AG09309 (cell line): ENCODE measurements at regions not wholly inside any gene's neighbourhood (a gene's known extent, or its start where the extent isn't known, plus 50 kb on each side); places are given as distances from the start of the nearest gene placed in this dataset.
A peak's percentile ranks its signal among the peaks of the same experiment; 100 is the strongest.

Experiments
- DNase-seq: peaks from one replicate; pipeline ENCODE4 v3.0.0-alpha.2; 2010; ENCODE audit warnings: low read depth
- H3K4me3 ChIP-seq: 2 replicates; pipeline ENCODE4 v1.5.1; 2011; ENCODE audit warnings: mild to moderate bottlenecking, low read depth, low read length, moderate library complexity; ENCODE audit not compliant: control insufficient read depth
- CTCF ChIP-seq: IDR thresholded peaks from 2 replicates; pipeline ENCODE4 v1.5.1; 2011; ENCODE audit warnings: mild to moderate bottlenecking, low read depth, low read length, inconsistent platforms; ENCODE audit not compliant: insufficient read depth, control insufficient read depth; ENCODE audit errors: missing control alignments

GRCh38 chr4:124331781-124332180 is 380.8 kb downstream of the ANKRD50 start:
- H3K4me3 ChIP-seq = no peak overlapping the region
- DNase-seq = no peak
- TF ChIP-seq CTCF = no peak

GRCh38 chr4:124333466-124333865 is 379.1 kb downstream of the ANKRD50 start:
- no peak for TF ChIP-seq CTCF
- H3K4me3 ChIP-seq = no peak overlapping the region
- DNase-seq = no peak

- DNase-seq = peak; percentile 80
- no peak overlapping the region for H3K4me3 ChIP-seq
- TF ChIP-seq CTCF = peak; percentile 56
Observed at GRCh38 chr4:124334119-124334518, 378.4 kb downstream of the ANKRD50 start.

GRCh38 chr4:124337874-124338273 is 374.7 kb downstream of the ANKRD50 start:
- TF ChIP-seq CTCF = no peak
- H3K4me3 ChIP-seq = no peak overlapping the region
- DNase-seq = no peak

GRCh38 chr4:124343661-124344171 is 368.8 kb downstream of the ANKRD50 start:
- no peak overlapping the region for H3K4me3 ChIP-seq
- no peak for DNase-seq
- TF ChIP-seq CTCF = no peak

GRCh38 chr4:124372916-124373315 is 339.6 kb downstream of the ANKRD50 start:
- no peak overlapping the region for H3K4me3 ChIP-seq
- TF ChIP-seq CTCF = no peak
- no peak for DNase-seq

- H3K4me3 ChIP-seq = no peak overlapping the region
- DNase-seq = no peak
- TF ChIP-seq CTCF = no peak
Observed at GRCh38 chr4:124386163-124386562, 326.4 kb downstream of the ANKRD50 start.
